Natural killer cell (primary cell): ENCODE measurements at regions not wholly inside any gene's neighbourhood (a gene's known extent, or its start where the extent isn't known, plus 50 kb on each side); places are given as distances from the start of the nearest gene placed in this dataset.
"Not testable (repeated sequence)": the region's sequence is repeated elsewhere in the genome, so short reads cannot be mapped to it uniquely, and the experiment has no call there.

Source experiments
- ATAC-seq, 3 donors: fragments of 150-1000 bp in 2 of 3; fragments of 200-7000 bp in 1 of 3; cut with Tn5 transposase; 1 replicate in 1 of 3; 2 replicates in 2 of 3; pipeline ENCODE4 v1.10.0; 2021; ENCODE audit warnings: mild to moderate bottlenecking in 2 of 3, moderate library complexity in 2 of 3
- DNase-seq, 2 donors: peaks; one replicate each; pipeline versions ENCODE4 v3.0.0 to v3.0.0-alpha.2; 2013 to 2021; ENCODE audit warnings: mixed read lengths in 1 of 2
- H3K27ac ChIP-seq: one replicate; pipeline ENCODE4 v1.5.1; 2013; ENCODE audit warnings: mild to moderate bottlenecking, low read length
- H3K27me3 ChIP-seq: one replicate; pipeline ENCODE4 v1.6.1; 2013; ENCODE audit warnings: low read length; ENCODE audit not compliant: control insufficient read depth, insufficient read depth
- H3K36me3 ChIP-seq: one replicate; pipeline ENCODE4 v1.6.1; 2013; ENCODE audit warnings: low read length; ENCODE audit not compliant: control insufficient read depth, insufficient read depth
- H3K4me1 ChIP-seq: one replicate; pipeline ENCODE4 v1.6.1; 2013; ENCODE audit warnings: low read length; ENCODE audit not compliant: control insufficient read depth, insufficient read depth
- H3K4me3 ChIP-seq: one replicate; pipeline ENCODE4 v1.5.1; 2013; ENCODE audit warnings: low read length
- H3K9me3 ChIP-seq: one replicate; pipeline ENCODE4 v1.6.1; 2013; ENCODE audit warnings: low read length; ENCODE audit not compliant: control insufficient read depth, insufficient read depth
- H3K27ac Mint-ChIP-seq, 2 donors: one replicate each; pipeline ENCODE4 v1.8.0; 2022; ENCODE audit warnings: mild to moderate bottlenecking in 2 of 2, mixed read lengths in 2 of 2, moderate library complexity in 1 of 2
- H3K27me3 Mint-ChIP-seq, 2 donors: one replicate each; pipeline ENCODE4 v1.8.0; 2022; ENCODE audit warnings: low read depth in 2 of 2, mixed read lengths in 2 of 2
- H3K36me3 Mint-ChIP-seq: one replicate; pipeline ENCODE4 v1.8.0; 2022; ENCODE audit warnings: mixed read lengths
- H3K4me1 Mint-ChIP-seq, 2 donors: one replicate each; pipeline ENCODE4 v1.8.0; 2022; ENCODE audit warnings: mixed read lengths in 2 of 2
- H3K4me3 Mint-ChIP-seq: one replicate; pipeline ENCODE4 v1.8.0; 2022; ENCODE audit warnings: mild to moderate bottlenecking, moderate library complexity, mixed read lengths
- H3K9me3 Mint-ChIP-seq, 2 donors: one replicate each; pipeline ENCODE4 v1.8.0; 2022; ENCODE audit warnings: mixed read lengths in 2 of 2
- CTCF ChIP-seq: fragments of 200-600 bp; IDR thresholded peaks from one replicate; pipeline ENCODE4 v1.8.0; 2022; ENCODE audit warnings: antibody characterized with exemption
- WGBS: methylation state at CpG from one replicate; pipeline ENCODE4 v1.1.7; 2013; ENCODE audit warnings: missing lambda C conversion rate; ENCODE audit not compliant: insufficient coverage; 5-methylcytosine and 5-hydroxymethylcytosine counted together
- intact Hi-C: fragments of 100-400 bp; cut with micrococcal nuclease; formaldehyde crosslinking; loops from one replicate; pipeline ENCODE4 v1.14.2; 2022

GRCh38 chr5:156223547-156223946 is 103.4 kb upstream of the SGCD start:
- Histone ChIP-seq H3K9me3 (no peaks in the 10 kb centered on the region), H3K4me1 (no peaks in the 10 kb centered on the region), H3K27ac (no peak overlapping the region), H3K36me3 (no peaks in the 10 kb centered on the region), H3K27me3 (no peaks in the 10 kb centered on the region), H3K4me3 (no peak overlapping the region)
- Mint-ChIP-seq H3K9me3 (peaks cover 0 to 5% of the 10 kb centered on the region in 2 donors), H3K4me1 (no peaks in the 10 kb centered on the region), H3K27me3 (peaks cover 0 to 2% of the 10 kb centered on the region in 2 donors), H3K36me3 (no peaks in the 10 kb centered on the region), H3K27ac (no peak overlapping the region), H3K4me3 (no peak overlapping the region)
- no peak for ATAC-seq
- no peak for DNase-seq
- intact Hi-C loops = no loop called here
- 68% methylated on average over 3 of the region's 3 CpGs for WGBS
- TF ChIP-seq CTCF = no peak

GRCh38 chr5:156226485-156226884 is 100.5 kb upstream of the SGCD start:
- not testable (repeated sequence) for H3K4me1 ChIP-seq, H3K4me3 ChIP-seq, ATAC-seq

GRCh38 chr5:156230887-156231286 is 96.1 kb upstream of the SGCD start:
- Mint-ChIP-seq H3K27ac (no peak overlapping the region), H3K36me3 (no peaks in the 10 kb centered on the region), H3K27me3 (no peaks in the 10 kb centered on the region), H3K4me3 (no peak overlapping the region), H3K4me1 (no peaks in the 10 kb centered on the region), H3K9me3 (peaks cover 0 to 3% of the 10 kb centered on the region in 2 donors)
- Histone ChIP-seq H3K27me3 (no peaks in the 10 kb centered on the region), H3K36me3 (no peaks in the 10 kb centered on the region), H3K27ac (no peak overlapping the region), H3K4me3 (no peak overlapping the region), H3K4me1 (no peaks in the 10 kb centered on the region), H3K9me3 (no peaks in the 10 kb centered on the region)
- no peak for TF ChIP-seq CTCF
- intact Hi-C loops = no loop called here
- no peak for ATAC-seq
- 77% methylated on average over 3 of the region's 4 CpGs for WGBS
- no peak for DNase-seq

More at GRCh38 chr5:156226485-156226884, 100.5 kb upstream of the SGCD start:
- DNase-seq, H3K36me3 ChIP-seq, H3K27me3 Mint-ChIP-seq, H3K9me3 Mint-ChIP-seq, H3K27me3 ChIP-seq, H3K9me3 ChIP-seq, H3K36me3 Mint-ChIP-seq, H3K27ac Mint-ChIP-seq, H3K27ac ChIP-seq, H3K4me3 Mint-ChIP-seq, intact Hi-C loops, H3K4me1 Mint-ChIP-seq: not testable (repeated sequence)
- WGBS = 100% methylated on average over 1 of the region's 1 CpG

- intact Hi-C loops = no loop called here
- no peaks in the 10 kb centered on the region for H3K4me1 Mint-ChIP-seq
- Histone ChIP-seq H3K4me3 (no peak overlapping the region), H3K27me3 (no peaks in the 10 kb centered on the region), H3K27ac (no peak overlapping the region), H3K9me3 (no peaks in the 10 kb centered on the region), H3K4me1 (no peaks in the 10 kb centered on the region), H3K36me3 (no peaks in the 10 kb centered on the region)
- WGBS = 90% methylated on average over 2 of the region's 3 CpGs
- H3K27ac Mint-ChIP-seq = no peak overlapping the region
- DNase-seq (no peak), ATAC-seq (no peak)
- H3K27me3 Mint-ChIP-seq = no peaks in the 10 kb centered on the region
- H3K4me3 Mint-ChIP-seq = no peak overlapping the region
- H3K9me3 Mint-ChIP-seq = peaks cover 0 to 3% of the 10 kb centered on the region in 2 donors
- TF ChIP-seq CTCF = no peak
- no peaks in the 10 kb centered on the region for H3K36me3 Mint-ChIP-seq
Observed at GRCh38 chr5:156232251-156232869, 94.6 kb upstream of the SGCD start.
